ENCODE measurements at regions not wholly inside any gene's neighbourhood (a gene's known extent, or its start where the extent isn't known, plus 50 kb on each side); places are given as distances from the start of the nearest gene placed in this dataset.

DNA sequence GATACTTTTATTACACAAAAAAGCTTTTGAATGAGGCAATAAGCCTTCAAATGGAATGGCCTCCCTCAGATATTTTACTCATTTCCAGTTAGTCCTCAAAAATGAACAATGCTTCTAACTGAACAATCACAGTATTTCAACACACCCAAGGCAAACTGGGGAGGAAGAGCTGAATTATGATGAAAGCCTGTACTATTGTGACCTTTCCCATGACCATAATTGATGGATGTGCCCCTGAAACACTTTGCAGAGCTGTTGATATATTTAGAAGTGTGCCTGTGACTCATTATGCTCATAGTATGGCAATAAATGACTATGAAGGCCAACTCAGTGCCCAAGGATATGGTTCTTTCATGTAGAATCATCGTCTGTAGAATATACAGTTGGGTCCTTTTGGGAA is 248.1 kb downstream of the AHR start:
- TF ChIP-seq, protein P1, sequence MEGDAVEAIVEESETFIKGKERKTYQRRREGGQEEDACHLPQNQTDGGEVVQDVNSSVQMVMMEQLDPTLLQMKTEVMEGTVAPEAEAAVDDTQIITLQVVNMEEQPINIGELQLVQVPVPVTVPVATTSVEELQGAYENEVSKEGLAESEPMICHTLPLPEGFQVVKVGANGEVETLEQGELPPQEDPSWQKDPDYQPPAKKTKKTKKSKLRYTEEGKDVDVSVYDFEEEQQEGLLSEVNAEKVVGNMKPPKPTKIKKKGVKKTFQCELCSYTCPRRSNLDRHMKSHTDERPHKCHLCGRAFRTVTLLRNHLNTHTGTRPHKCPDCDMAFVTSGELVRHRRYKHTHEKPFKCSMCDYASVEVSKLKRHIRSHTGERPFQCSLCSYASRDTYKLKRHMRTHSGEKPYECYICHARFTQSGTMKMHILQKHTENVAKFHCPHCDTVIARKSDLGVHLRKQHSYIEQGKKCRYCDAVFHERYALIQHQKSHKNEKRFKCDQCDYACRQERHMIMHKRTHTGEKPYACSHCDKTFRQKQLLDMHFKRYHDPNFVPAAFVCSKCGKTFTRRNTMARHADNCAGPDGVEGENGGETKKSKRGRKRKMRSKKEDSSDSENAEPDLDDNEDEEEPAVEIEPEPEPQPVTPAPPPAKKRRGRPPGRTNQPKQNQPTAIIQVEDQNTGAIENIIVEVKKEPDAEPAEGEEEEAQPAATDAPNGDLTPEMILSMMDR (IDR thresholded peaks at IDR 0.05; ENCODE audit: low read depth, low read length, poor library complexity, severe bottlenecking): no peak
- TF ChIP-seq EZH2phosphoT487 (IDR thresholded peaks at IDR 0.05; ENCODE audit: borderline replicate concordance, low read length): no peak

All from DOHH2 (cell line).